HG03439 (cell line): ENCODE measurements at regions not wholly inside any gene's neighbourhood (a gene's known extent, or its start where the extent isn't known, plus 50 kb on each side); places are given as distances from the start of the nearest gene placed in this dataset.
A peak's percentile ranks its signal among the peaks of the same experiment; 100 is the strongest.

Experiments
- ATAC-seq: cut with Tn5 transposase; IDR thresholded peaks from one replicate; pipeline ENCODE4 v1.9.1; 2021; ENCODE audit warnings: mild to moderate bottlenecking, moderate library complexity; ENCODE audit not compliant: unreplicated experiment

DNA sequence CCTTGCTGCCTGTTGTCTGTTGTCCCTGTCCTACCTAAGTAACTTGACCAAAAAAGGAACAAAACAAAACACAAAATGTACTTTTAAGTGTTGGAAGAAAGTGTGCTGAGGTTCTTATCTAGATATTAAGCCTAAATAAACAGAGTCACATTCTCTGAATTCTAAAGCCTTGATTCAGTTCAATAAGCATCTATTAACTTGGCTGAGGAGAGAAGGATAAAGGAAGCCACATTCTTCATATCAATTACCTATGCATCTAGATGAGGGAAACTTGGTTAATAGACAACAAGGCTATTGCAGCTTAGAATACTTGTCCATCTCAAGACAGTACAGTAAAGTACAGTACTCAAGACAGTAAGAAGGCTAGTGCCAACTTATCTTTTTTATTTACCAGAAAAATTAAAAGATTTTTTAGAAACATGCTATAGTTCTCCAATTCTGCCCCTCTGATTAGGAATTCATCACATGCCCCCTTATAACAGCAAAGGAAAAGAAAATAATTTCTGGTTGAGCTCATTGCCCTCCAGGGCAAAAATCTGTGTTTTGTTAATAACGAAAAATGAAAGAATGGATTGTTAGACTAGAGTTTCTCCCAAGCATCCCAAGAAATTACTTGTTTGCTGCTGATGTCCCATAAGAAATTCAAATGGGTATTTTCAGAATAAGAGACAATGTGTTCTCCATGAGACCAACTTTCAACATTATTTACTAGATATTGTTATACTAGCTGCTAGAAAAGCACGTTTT lies 546.5 kb upstream of the SEMA3D start:
- no peak for ATAC-seq

- no peak for ATAC-seq
Observed at GRCh38 chr7:85730012-85730411, 543.2 kb upstream of the SEMA3D start.

DNA sequence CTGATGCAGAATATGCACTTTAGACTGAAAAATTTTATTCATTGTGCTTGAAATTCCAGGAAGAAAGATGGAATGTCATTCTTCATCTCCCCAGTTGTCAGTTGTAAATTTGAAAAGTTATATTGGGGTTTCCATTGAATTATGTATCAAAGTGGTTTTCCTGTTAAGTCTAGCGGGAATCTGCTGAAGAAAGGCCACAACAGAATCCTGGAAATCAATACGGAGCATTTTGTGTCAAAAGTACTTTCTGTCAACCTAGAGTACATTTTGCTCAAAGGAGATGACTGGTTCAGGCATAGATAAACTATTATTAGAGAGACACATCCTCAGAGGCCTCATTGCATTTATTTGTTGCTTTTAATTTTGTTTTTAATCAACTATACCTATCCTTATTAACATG lies 538.2 kb upstream of the SEMA3D start:
- no peak for ATAC-seq

- ATAC-seq: no peak
Observed at GRCh38 chr7:85719981-85720953, 533.4 kb upstream of the SEMA3D start.

DNA sequence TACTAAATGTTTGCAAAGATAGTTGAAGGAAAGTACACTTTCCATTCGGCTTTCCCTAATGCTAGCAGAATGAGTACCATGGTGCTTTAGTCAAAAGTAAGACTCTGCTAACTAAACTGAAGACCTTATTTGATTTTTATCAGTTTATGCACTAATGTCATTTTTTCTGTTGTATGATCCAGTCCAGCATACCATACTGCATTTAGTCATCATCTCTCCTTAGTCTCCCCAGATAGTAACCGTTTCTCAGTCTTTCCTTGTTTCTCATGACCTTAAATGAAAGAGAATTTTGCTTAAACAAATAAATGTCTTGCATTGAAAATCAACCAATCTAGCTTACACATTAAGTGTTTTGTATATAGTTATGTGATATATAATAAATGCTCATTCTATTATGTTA lies 529.5 kb upstream of the SEMA3D start:
- ATAC-seq: no peak

- no peak for ATAC-seq
Observed at GRCh38 chr7:85714951-85715350, 528.1 kb upstream of the SEMA3D start.

DNA sequence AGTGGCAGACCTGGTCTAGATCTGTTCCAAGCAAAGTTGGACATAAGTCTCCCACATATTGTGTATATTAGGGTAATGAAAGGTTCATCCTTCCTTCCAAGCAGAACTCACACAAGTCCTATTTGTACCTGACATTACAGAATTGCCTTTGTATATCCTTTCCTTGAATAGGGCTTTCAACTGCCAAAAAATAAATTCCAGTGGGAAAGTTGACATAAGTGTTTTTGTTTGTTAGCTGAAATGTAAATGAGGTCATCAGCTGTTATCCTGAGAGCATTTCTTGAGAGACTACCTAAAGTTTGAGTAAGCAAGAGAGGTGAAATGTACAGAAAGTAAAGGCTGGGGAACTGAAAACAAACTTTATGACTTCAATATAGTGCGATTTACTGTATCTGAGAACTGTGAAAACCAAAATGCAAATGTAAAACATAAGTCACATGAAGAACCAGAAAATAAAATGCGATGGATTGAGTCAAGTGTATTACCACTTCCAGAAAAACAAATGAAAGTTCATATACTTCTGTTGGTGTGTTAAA lies 527.3 kb upstream of the SEMA3D start:
- ATAC-seq: peak; percentile 74

DNA sequence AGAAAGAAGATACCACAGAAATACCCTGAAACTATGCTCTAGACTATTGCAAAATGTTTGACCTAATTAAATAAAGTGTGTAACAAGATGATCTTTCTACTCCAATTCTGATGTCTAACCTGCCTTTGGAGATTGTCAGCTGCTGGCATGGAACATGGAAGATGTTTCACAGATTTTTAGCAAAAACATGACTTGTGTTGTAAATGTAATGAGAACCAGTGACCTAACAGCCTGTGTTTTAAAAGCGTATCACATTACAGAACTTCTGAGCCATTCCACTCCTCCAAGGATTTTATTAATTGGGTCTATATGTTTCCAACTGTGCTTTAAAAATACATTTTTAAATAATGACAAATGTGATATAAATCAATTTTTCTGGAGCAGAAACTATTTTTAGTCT lies 526.3 kb upstream of the SEMA3D start:
- no peak for ATAC-seq

- no peak for ATAC-seq
Observed at GRCh38 chr7:85711894-85712293, 525.0 kb upstream of the SEMA3D start.

DNA sequence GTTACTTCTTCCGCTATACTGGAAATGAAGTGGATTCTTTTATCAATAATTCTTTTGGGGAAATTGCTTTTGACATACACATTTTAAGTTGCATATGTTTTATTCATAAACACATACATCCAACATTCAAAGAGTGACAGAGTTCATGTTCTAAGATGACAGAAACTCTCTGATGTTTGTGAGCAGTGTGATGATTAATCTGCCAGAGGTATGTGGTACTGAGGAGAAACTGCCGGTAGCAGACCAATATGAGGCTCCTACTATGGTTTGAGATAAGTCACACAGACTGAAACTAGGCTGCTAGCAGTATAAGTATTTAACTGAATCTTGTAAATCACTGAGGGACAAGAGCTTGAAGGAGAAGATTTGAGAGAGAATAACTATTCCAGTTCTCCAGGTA lies 524.1 kb upstream of the SEMA3D start:
- no peak for ATAC-seq

GRCh38 chr7:85708221-85708620 lies 521.4 kb upstream of the SEMA3D start:
- no peak for ATAC-seq

DNA sequence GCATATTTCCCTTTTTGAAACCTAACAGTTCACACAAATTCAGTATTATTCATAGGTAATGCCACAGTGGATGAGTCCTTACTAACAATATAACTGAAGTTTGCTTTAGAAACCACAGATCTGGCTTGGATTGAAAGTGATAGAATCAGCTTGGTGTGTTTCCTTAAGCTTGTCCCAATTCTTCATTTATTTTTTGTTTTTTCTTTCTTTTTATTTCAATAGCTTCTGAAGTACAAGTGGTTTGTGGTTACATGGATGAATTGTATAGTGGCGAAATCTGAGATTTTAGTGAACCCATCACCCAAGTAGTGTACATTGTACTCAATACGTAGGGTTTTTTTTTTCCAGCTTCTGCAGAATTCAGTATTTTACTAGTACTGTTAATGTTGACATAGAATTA lies 518.2 kb upstream of the SEMA3D start:
- no peak for ATAC-seq

DNA sequence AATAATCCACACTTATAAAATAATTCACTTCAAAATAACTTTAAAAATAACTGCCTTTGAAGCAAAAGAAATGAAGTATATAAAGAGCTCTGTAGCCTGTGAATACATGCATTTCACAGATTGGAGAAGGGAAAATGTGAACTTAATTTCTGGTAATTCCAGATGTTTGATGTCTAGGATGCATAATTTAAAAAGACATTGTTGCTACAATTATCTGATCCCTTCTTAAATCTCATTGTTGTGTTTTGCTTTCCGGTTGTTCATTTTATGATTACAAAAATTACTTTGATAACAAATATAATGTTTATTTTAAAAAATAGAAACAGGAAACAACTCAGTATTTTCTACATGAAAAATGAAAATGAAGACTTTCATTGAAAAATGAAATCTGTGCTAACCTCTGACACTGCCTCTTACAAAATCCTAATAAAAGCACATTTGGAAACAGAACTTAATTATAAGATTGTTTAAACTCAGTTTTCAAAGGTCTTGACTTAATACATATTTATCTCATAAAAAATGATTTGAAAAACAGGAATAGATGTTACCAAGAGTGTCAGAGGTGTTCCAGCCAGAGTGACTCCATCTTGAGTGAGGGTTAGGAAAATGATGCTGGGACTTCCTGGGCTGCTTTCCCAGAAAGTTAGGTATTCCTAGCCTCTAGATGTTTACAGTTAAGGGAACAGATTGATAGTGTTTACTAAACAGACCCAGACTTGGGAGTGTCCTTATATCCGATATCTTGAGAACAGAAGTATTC lies 516.6 kb upstream of the SEMA3D start:
- ATAC-seq: no peak

- ATAC-seq: no peak
Observed at GRCh38 chr7:85702348-85702747, 515.5 kb upstream of the SEMA3D start.

DNA sequence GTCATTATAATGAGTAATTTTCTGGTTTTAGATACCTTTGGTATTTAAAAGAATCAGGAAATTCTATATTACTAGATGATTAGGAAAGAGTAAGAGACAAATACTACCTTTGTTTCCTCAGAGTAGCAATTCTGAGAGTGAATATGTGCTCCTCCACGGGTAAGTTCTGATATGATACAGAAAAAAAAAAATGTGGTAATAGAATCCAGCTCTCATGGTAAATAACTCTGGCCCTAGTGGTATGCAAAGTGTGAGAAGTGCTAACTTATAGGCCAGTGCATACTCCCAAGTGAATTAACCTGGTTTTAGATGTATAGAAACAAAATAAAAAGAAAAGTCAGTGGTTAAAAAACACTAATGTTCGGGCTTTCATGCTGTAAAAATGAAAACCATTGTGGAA lies 512.6 kb upstream of the SEMA3D start:
- ATAC-seq: no peak

DNA sequence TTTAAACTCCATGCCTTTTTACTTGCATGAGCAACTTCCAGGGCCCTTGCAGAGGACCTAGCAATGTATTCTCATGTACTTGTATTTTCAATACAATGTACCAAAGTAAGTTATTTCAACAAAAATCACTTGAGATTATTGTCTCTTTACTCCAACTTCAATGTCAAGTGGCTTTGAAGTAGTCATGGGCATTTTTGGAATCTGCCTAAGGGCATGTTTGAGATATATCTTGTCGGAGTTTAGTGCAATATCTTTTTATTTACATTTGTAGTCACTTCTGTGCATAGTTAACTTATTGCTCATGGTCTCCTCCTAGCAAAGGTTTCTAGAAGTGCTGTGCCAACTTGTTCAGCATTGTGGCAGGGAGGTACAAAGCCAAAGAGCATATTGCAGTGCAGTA lies 508.7 kb upstream of the SEMA3D start:
- no peak for ATAC-seq

- ATAC-seq: no peak
Observed at GRCh38 chr7:85695041-85695440, 508.2 kb upstream of the SEMA3D start.

GRCh38 chr7:85693326-85693725 lies 506.5 kb upstream of the SEMA3D start:
- no peak for ATAC-seq

GRCh38 chr7:85688712-85689111 lies 501.9 kb upstream of the SEMA3D start:
- ATAC-seq: no peak

DNA sequence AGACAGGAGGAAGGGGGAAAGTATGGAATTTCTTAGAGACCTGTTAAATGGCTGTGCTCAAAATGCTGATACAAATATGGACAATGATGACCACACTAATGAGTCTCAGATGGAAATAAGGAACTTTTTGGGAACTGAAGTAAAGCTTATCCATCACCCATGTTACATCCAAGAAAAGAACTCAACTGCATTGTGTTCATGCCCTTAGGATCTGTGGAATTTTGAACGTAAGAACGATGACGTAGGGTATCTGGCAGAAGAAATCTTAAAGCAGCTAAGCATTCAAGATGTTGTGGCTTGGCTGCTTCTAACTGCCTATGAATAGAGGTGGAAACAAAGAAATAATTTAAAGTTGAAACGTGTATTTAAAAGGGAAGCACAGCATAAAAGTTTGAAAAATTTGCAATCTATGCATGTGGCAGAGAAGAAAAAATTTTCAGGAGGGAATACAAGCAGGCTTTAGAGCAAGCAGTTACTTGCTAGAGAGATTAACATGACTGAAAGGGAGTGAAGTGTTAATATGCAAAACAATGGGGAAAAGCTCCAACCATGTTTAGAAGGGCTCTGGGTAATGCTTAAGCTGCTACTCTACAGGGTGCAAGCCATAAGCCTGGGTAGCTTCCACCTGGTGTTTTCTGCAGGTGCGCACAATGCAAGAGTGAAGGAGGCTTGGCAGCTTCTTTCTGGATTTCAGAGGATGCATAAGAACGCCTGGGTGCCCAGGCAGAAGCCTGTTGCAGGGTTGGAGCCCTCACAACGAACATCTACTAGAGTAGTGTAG lies 499.7 kb upstream of the SEMA3D start:
- no peak for ATAC-seq
